HG03025 (cell line): ENCODE measurements at regions not wholly inside any gene's neighbourhood (a gene's known extent, or its start where the extent isn't known, plus 50 kb on each side); places are given as distances from the start of the nearest gene placed in this dataset.

Experiments used
- ATAC-seq: cut with Tn5 transposase; IDR thresholded peaks from one replicate; pipeline ENCODE4 v1.9.1; 2021; ENCODE audit warnings: mild to moderate bottlenecking, moderate library complexity; ENCODE audit not compliant: unreplicated experiment, low FRiP score

GRCh38 chr4:137345597-137345996, 186.7 kb downstream of the PCDH18 start:
- no peak for ATAC-seq

- ATAC-seq = no peak
Measured at GRCh38 chr4:137343221-137343620, 189.1 kb downstream of the PCDH18 start.

GRCh38 chr4:137333031-137333430, 199.3 kb downstream of the PCDH18 start:
- no peak for ATAC-seq

GRCh38 chr4:137312257-137312656, 220.0 kb downstream of the PCDH18 start:
- no peak for ATAC-seq

GRCh38 chr4:137310593-137311490, 221.5 kb downstream of the PCDH18 start:
- ATAC-seq = no peak

- no peak for ATAC-seq
Measured at GRCh38 chr4:137310166-137310565, 222.1 kb downstream of the PCDH18 start.

GRCh38 chr4:137309424-137309823, 222.9 kb downstream of the PCDH18 start:
- ATAC-seq = no peak

GRCh38 chr4:137307806-137308205, 224.5 kb downstream of the PCDH18 start:
- ATAC-seq = no peak

- ATAC-seq = no peak
Measured at GRCh38 chr4:137300776-137301175, 231.5 kb downstream of the PCDH18 start.

- ATAC-seq = no peak
Measured at GRCh38 chr4:137299281-137299680, 233.0 kb downstream of the PCDH18 start.

GRCh38 chr4:137293281-137293680, 239.0 kb downstream of the PCDH18 start:
- ATAC-seq = no peak

GRCh38 chr4:137283737-137284136, 248.6 kb downstream of the PCDH18 start:
- no peak for ATAC-seq

GRCh38 chr4:137278431-137278830, 253.9 kb downstream of the PCDH18 start:
- ATAC-seq = no peak

GRCh38 chr4:137274404-137274803, 257.9 kb downstream of the PCDH18 start:
- no peak for ATAC-seq

GRCh38 chr4:137267024-137267423, 265.3 kb downstream of the PCDH18 start:
- no peak for ATAC-seq

GRCh38 chr4:137266511-137266910, 265.8 kb downstream of the PCDH18 start:
- ATAC-seq = no peak

- no peak for ATAC-seq
Measured at GRCh38 chr4:137263206-137263605, 269.1 kb downstream of the PCDH18 start.

- no peak for ATAC-seq
Measured at GRCh38 chr4:137253949-137254348, 278.3 kb downstream of the PCDH18 start.

- no peak for ATAC-seq
Measured at GRCh38 chr4:137249112-137249511, 283.2 kb downstream of the PCDH18 start.

- ATAC-seq = no peak
Measured at GRCh38 chr4:137238456-137239162, 293.7 kb downstream of the PCDH18 start.

GRCh38 chr4:137226900-137227299, 305.4 kb downstream of the PCDH18 start:
- ATAC-seq = no peak

- no peak for ATAC-seq
Measured at GRCh38 chr4:137226221-137226620, 306.1 kb downstream of the PCDH18 start.
